IMR-90 (cell line): ENCODE measurements at regions not wholly inside any gene's neighbourhood (a gene's known extent, or its start where the extent isn't known, plus 50 kb on each side); places are given as distances from the start of the nearest gene placed in this dataset.

Experiments
- ATAC-seq: fragments of 200-7000 bp; cut with Tn5 transposase; 2 replicates; pipeline ENCODE4 v1.9.1; 2020; ENCODE audit warnings: low read depth, mild to moderate bottlenecking, moderate library complexity
- BruUV-seq: library from RNA; stranded (reverse); fragments of 400-500 nt; replicated peaks from 2 replicates; lab custom pipeline; 2021; lab: Mats Ljungman, UMichigan
- CTCF ChIA-PET: fragments of 300-600 bp; formaldehyde crosslinking; extraction: SDS; loops from one replicate; lab custom pipeline; 2021; ENCODE audit warnings: antibody characterized with exemption; lab: Yijun Ruan, JAX
- POLR2A ChIA-PET: fragments of 300-600 bp; sonication (Branson Sonifier 250); formaldehyde crosslinking; loops from one replicate; lab custom pipeline; 2022; ENCODE audit warnings: antibody characterized with exemption; ENCODE audit not compliant: unreplicated experiment; lab: Charles Lee
- DNase-seq: peaks from one replicate; pipeline ENCODE4 v3.0.0; 2013
- H2AFZ ChIP-seq: replicated peaks from 2 replicates; pipeline ENCODE3; 2013; ENCODE audit warnings: low read length, mild to moderate bottlenecking; ENCODE audit not compliant: poor library complexity
- H2AK5ac ChIP-seq: 2 replicates; pipeline ENCODE4 v1.6.1; 2013; ENCODE audit warnings: low read depth, low read length, inconsistent platforms
- H2AK9ac ChIP-seq: replicated peaks from 2 replicates; pipeline ENCODE3; 2013; ENCODE audit warnings: mild to moderate bottlenecking, low read depth, low read length, moderate library complexity; ENCODE audit not compliant: poor library complexity
- H2BK120ac ChIP-seq: 2 replicates; pipeline ENCODE4 v1.6.1; 2013; ENCODE audit warnings: low read depth, low read length, inconsistent platforms
- H2BK15ac ChIP-seq: 3 replicates; pipeline ENCODE4 v1.6.1; 2013; ENCODE audit warnings: low read depth, low read length, inconsistent platforms
- H2BK20ac ChIP-seq: 2 replicates; pipeline ENCODE4 v1.6.1; 2013; ENCODE audit warnings: low read depth, mild to moderate bottlenecking, inconsistent platforms, low read length, moderate library complexity
- H2BK5ac ChIP-seq: 2 replicates; pipeline ENCODE4 v1.6.1; 2013; ENCODE audit warnings: mild to moderate bottlenecking, low read depth, low read length, inconsistent platforms; ENCODE audit not compliant: poor library complexity, severe bottlenecking
- H3K14ac ChIP-seq: replicated peaks from 2 replicates; pipeline ENCODE4 v1.6.1; 2013; ENCODE audit warnings: low read depth, low read length, inconsistent platforms
- H3K18ac ChIP-seq: 2 replicates; pipeline ENCODE4 v1.6.1; 2013; ENCODE audit warnings: low read depth, low read length, control low read depth
- H3K23ac ChIP-seq: 2 replicates; pipeline ENCODE4 v1.6.1; 2013; ENCODE audit warnings: low read depth, low read length, inconsistent platforms
- H3K27ac ChIP-seq: 2 replicates; pipeline ENCODE4 v1.5.1; 2013; ENCODE audit warnings: mild to moderate bottlenecking, control low read depth, low read length; ENCODE audit not compliant: insufficient read depth
- H3K27me3 ChIP-seq: 2 replicates; pipeline ENCODE4 v1.6.1; 2013; ENCODE audit warnings: low read length; ENCODE audit not compliant: control insufficient read depth, insufficient read depth
- H3K36me3 ChIP-seq: 2 replicates; pipeline ENCODE4 v1.6.1; 2013; ENCODE audit warnings: low read length, mixed read lengths; ENCODE audit not compliant: control insufficient read depth, insufficient read depth
- H3K4ac ChIP-seq: 2 replicates; pipeline ENCODE4 v1.6.1; 2013; ENCODE audit warnings: low read depth, low read length, inconsistent platforms
- H3K4me1 ChIP-seq: 2 replicates; pipeline ENCODE4 v1.6.1; 2013; ENCODE audit warnings: low read length, mixed read lengths; ENCODE audit not compliant: control insufficient read depth, insufficient read depth
- H3K4me2 ChIP-seq: 2 replicates; pipeline ENCODE4 v1.6.1; 2013; ENCODE audit warnings: low read depth, mild to moderate bottlenecking, control low read depth, low read length, moderate library complexity
- H3K4me3 ChIP-seq: 2 replicates; pipeline ENCODE4 v1.5.1; 2013; ENCODE audit warnings: low read depth, mild to moderate bottlenecking, control low read depth, low read length, moderate library complexity; ENCODE audit not compliant: insufficient read depth
- H3K56ac ChIP-seq: 2 replicates; pipeline ENCODE4 v1.6.1; 2013; ENCODE audit warnings: low read length, inconsistent platforms; ENCODE audit not compliant: insufficient read depth; ENCODE audit errors: extremely low read depth
- H3K79me1 ChIP-seq, 2 experiments: 2 replicates each; pipeline ENCODE4 v1.6.1; 2013; ENCODE audit warnings: low read length in 2 of 2, inconsistent platforms in 1 of 2, low read depth in 1 of 2
- H3K9ac ChIP-seq: 2 replicates; pipeline ENCODE4 v1.6.1; 2013; ENCODE audit warnings: low read depth, low read length, control low read depth
- H3K9me1 ChIP-seq: 2 replicates; pipeline ENCODE4 v1.6.1; 2013; ENCODE audit warnings: low read length, inconsistent platforms; ENCODE audit not compliant: insufficient read depth
- H3K9me3 ChIP-seq: 2 replicates; pipeline ENCODE4 v1.6.1; 2013; ENCODE audit warnings: low read length; ENCODE audit not compliant: control insufficient read depth, insufficient read depth
- H4K20me1 ChIP-seq: 2 replicates; pipeline ENCODE4 v1.6.1; 2013; ENCODE audit warnings: low read length, inconsistent platforms; ENCODE audit not compliant: insufficient read depth
- H4K5ac ChIP-seq: 2 replicates; pipeline ENCODE4 v1.6.1; 2013; ENCODE audit warnings: mild to moderate bottlenecking, low read depth, low read length, control low read depth
- H4K8ac ChIP-seq, 2 experiments: 2 replicates each; pipeline ENCODE4 v1.6.1; 2013; ENCODE audit warnings: low read depth in 2 of 2, low read length in 2 of 2, control low read depth in 1 of 2, inconsistent platforms in 1 of 2
- H4K91ac ChIP-seq: 2 replicates; pipeline ENCODE4 v1.6.1; 2013; ENCODE audit warnings: low read depth, low read length, inconsistent platforms; ENCODE audit not compliant: insufficient read depth
- CEBPB ChIP-seq: IDR thresholded peaks from 2 replicates; pipeline ENCODE4 v1.6.1; 2012; ENCODE audit warnings: low read depth, low read length, improper control_type of control experiment
- MAFK ChIP-seq: IDR thresholded peaks from 2 replicates; pipeline ENCODE4 v1.6.1; 2012; ENCODE audit warnings: low read depth, low read length, improper control_type of control experiment
- WGBS, 2 experiments: methylation state at CpG; one replicate each; pipeline versions ENCODE4 v1.1.5 to v1.1.7; 2013; ENCODE audit warnings: missing lambda C conversion rate in 2 of 2; ENCODE audit not compliant: insufficient read length in 1 of 2; ENCODE audit errors: extremely low coverage in 2 of 2; 5-methylcytosine and 5-hydroxymethylcytosine counted together
- dilution Hi-C: fragments of 300-500 bp; cut with HindIII; formaldehyde crosslinking; loops from one replicate; pipeline ENCODE4 v1.14.3; 2018; ENCODE audit warnings: low sequenced_read_pairs; ENCODE audit not compliant: unreplicated experiment
- in situ Hi-C: fragments of 300-500 bp; cut with MboI; formaldehyde crosslinking; loops from 3 replicates; pipeline ENCODE4 v1.14.3; 2019; ENCODE audit warnings: low sequenced_read_pairs, inconsistent platforms, mixed read lengths
- intact Hi-C: fragments of 100-400 bp; cut with micrococcal nuclease; formaldehyde crosslinking; loops from 2 replicates; pipeline ENCODE4 v1.10.0; 2022

GRCh38 chr2:193537531-193537930 lies 1342.8 kb upstream of the TMEFF2 start:
- H2BK15ac ChIP-seq: no peak overlapping the region
- no peak overlapping the region for H2BK20ac ChIP-seq
- no peak overlapping the region for H3K9ac ChIP-seq
- TF ChIP-seq CEBPB: no peak
- 0 out of 2 replicates have a peak, but pooled peaks have one; percentile 14 for TF ChIP-seq MAFK
- BruUV-seq: no TSS peak
- no peak overlapping the region for H2AK5ac ChIP-seq
- no peaks in the 10 kb centered on the region for H3K27me3 ChIP-seq
- no peaks in the 10 kb centered on the region for H4K20me1 ChIP-seq
- intact Hi-C loops (no loop called here), dilution Hi-C loops (no loop called here), in situ Hi-C loops (no loop called here)
- H3K23ac ChIP-seq: no peak overlapping the region
- no peak overlapping the region for H2AFZ ChIP-seq
- H3K9me1 ChIP-seq: no peaks in the 10 kb centered on the region
- H3K4me2 ChIP-seq: no peak overlapping the region
- DNase-seq (no peak), ATAC-seq (no peak)
- no peak overlapping the region for H4K91ac ChIP-seq
- H3K79me1 ChIP-seq: no peaks in the 10 kb centered on the region
- H3K18ac ChIP-seq: no peak overlapping the region
- H4K8ac ChIP-seq: no peak overlapping the region
- peaks cover 9% of the 10 kb centered on the region for H3K9me3 ChIP-seq
- ChIA-PET POLR2A (no interaction called here), CTCF (no interaction called here)
- H2BK120ac ChIP-seq: no peak overlapping the region
- no peak overlapping the region for H3K4ac ChIP-seq
- H2AK9ac ChIP-seq: no peak overlapping the region
- no peak overlapping the region for H3K56ac ChIP-seq
- no peak overlapping the region for H3K14ac ChIP-seq
- WGBS, 2 experiments: no CpG with 5 or more reads among the region's 2 CpGs
- no peak overlapping the region for H3K27ac ChIP-seq
- H3K4me3 ChIP-seq: no peak overlapping the region
- H3K36me3 ChIP-seq: no peaks in the 10 kb centered on the region
- H3K4me1 ChIP-seq: no peaks in the 10 kb centered on the region
- no peak overlapping the region for H4K5ac ChIP-seq
- no peak overlapping the region for H2BK5ac ChIP-seq
